ENCODE measurements at regions not wholly inside any gene's neighbourhood (a gene's known extent, or its start where the extent isn't known, plus 50 kb on each side); places are given as distances from the start of the nearest gene placed in this dataset.

DNA sequence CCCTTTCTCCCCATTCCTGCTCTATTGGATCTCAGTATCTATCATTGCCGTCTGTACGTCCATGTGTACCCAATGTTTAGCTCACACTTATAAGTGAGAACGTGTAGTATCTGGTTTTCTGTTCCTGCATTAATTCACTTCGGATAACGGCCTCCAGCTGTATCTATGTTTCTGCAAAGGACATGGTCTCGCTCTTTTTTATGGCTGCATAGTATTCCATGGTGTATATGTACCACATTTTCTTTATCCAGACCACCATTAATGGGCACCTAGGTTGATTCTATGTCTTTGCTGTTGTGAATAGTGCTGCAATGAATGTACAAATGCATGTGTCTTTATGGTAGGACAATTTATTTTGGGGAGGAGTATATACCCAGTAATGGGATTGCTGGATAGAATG, 94.4 kb upstream of the MPP7 start:
- TF ChIP-seq GATA2 (IDR thresholded peaks at IDR 0.05; ENCODE audit: low read depth, low read length) (no peak), GATA3 (IDR thresholded peaks at IDR 0.05; ENCODE audit: low read depth, low read length) (no peak)

Data from SH-SY5Y (cell line).